ENCODE measurements at regions not wholly inside any gene's neighbourhood (a gene's known extent, or its start where the extent isn't known, plus 50 kb on each side); places are given as distances from the start of the nearest gene placed in this dataset.

DNA sequence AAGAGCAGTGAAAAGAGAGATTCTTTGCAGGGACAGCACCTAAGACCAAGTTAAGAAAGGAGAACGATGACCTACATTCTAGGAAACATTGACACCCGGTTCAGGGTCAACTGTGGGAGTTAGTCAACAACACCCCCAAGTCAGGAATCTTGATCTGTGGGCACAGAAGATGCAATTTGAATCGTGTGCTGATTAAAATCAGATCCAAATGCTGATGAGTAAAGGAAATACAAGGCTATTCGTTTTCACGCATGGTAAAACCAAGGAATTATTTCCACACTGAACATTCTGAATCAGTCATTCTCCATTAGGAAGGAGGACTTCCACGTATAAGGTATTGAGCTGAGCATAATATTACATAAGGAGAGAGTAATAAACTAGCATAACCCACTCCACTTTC, 124.2 kb downstream of the COPS8 start:
- Histone ChIP-seq H3K36me3 (ENCODE audit: control insufficient read depth in 2 of 2, extremely low read depth in 1 of 2, insufficient read depth in 2 of 2, low read length in 2 of 2) (no peaks in the 10 kb centered on the region), H3K27me3 (ENCODE audit: control insufficient read depth in 2 of 2, insufficient read depth in 2 of 2, low read length in 2 of 2) (peaks cover 0 to 2% of the 10 kb centered on the region in 2 experiments), H3K4me1 (ENCODE audit: control insufficient read depth, extremely low read depth, insufficient read depth, low read length) (no peaks in the 10 kb centered on the region), H3K9me3 (replicated peaks; ENCODE audit: control insufficient read depth, insufficient read depth, low read length) (no peaks in the 10 kb centered on the region), H3K9me1 (replicated peaks; ENCODE audit: control insufficient read depth, extremely low read depth, insufficient read depth, low read length) (no peaks in the 10 kb centered on the region), H3K4me2 (ENCODE audit: insufficient read depth, low read length) (no peak overlapping the region), H3K79me2 (ENCODE audit: control insufficient read depth, insufficient read depth, low read length) (no peaks in the 10 kb centered on the region), H2AFZ (ENCODE audit: low read depth, low read length) (no peak overlapping the region), H3K9ac (replicated peaks; ENCODE audit: extremely low read depth, insufficient read depth, low read length) (no peak overlapping the region), H3K4me3 (replicated peaks in 1 of 3; ENCODE audit: insufficient read depth in 1 of 3, low read depth in 1 of 3, low read length in 3 of 3) (no peak overlapping the region), H3K27ac (ENCODE audit: insufficient read depth, low read depth, low read length) (no peak overlapping the region), H4K20me1 (replicated peaks; ENCODE audit: control insufficient read depth, extremely low read depth, insufficient read depth, low read length) (no peaks in the 10 kb centered on the region)
- POLR2A ChIA-PET = no interaction called here
- BruUV-seq (replicated peaks) = no TSS peak
- dilution Hi-C loops (cut with MboI; ENCODE audit: extremely low pct_ligation_motif_present, low sequenced_read_pairs) = no loop called here
- FAIRE-seq = no peak
- no peak for TF ChIP-seq POLR2AphosphoS5 (IDR thresholded peaks at IDR 0.05; ENCODE audit: insufficient read depth, low read depth, low read length)
- no peak for TF ChIP-seq FOS (IDR thresholded peaks at IDR 0.05; ENCODE audit: borderline replicate concordance, insufficient read depth, low read length)
- no peak for TF ChIP-seq POLR2A (IDR thresholded peaks at IDR 0.05; ENCODE audit: low read depth, low read length)
- TF ChIP-seq, protein P1, sequence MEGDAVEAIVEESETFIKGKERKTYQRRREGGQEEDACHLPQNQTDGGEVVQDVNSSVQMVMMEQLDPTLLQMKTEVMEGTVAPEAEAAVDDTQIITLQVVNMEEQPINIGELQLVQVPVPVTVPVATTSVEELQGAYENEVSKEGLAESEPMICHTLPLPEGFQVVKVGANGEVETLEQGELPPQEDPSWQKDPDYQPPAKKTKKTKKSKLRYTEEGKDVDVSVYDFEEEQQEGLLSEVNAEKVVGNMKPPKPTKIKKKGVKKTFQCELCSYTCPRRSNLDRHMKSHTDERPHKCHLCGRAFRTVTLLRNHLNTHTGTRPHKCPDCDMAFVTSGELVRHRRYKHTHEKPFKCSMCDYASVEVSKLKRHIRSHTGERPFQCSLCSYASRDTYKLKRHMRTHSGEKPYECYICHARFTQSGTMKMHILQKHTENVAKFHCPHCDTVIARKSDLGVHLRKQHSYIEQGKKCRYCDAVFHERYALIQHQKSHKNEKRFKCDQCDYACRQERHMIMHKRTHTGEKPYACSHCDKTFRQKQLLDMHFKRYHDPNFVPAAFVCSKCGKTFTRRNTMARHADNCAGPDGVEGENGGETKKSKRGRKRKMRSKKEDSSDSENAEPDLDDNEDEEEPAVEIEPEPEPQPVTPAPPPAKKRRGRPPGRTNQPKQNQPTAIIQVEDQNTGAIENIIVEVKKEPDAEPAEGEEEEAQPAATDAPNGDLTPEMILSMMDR (IDR thresholded peaks at IDR 0.05; ENCODE audit: extremely low read depth in 1 of 2, insufficient read depth in 1 of 2, low read depth in 1 of 2, low read length in 2 of 2) = no peak
- TF ChIP-seq GATA2 (IDR thresholded peaks at IDR 0.05; ENCODE audit: insufficient read depth, insufficient read length, low read depth, low read length) = no peak
- TF ChIP-seq JUN (IDR thresholded peaks at IDR 0.05; ENCODE audit: borderline replicate concordance, insufficient read depth, insufficient read length, low read depth) = no peak
- TF ChIP-seq EZH2 (IDR thresholded peaks at IDR 0.05; ENCODE audit: borderline replicate concordance, low read depth, low read length, severe bottlenecking) = no peak
- TF ChIP-seq MYC (IDR thresholded peaks at IDR 0.05; ENCODE audit: low read depth, low read length) = no peak
- TF ChIP-seq, protein P2, sequence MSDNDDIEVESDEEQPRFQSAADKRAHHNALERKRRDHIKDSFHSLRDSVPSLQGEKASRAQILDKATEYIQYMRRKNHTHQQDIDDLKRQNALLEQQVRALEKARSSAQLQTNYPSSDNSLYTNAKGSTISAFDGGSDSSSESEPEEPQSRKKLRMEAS (IDR thresholded peaks at IDR 0.05; ENCODE audit: insufficient read depth, insufficient read length) = no peak
- intact Hi-C loops (cut with micrococcal nuclease) = no loop called here
- CTCF ChIA-PET = no interaction called here
- DNase-seq (ENCODE audit: low read depth, low spot score) = no peak
